Caco-2 (cell line): ENCODE measurements at regions not wholly inside any gene's neighbourhood (a gene's known extent, or its start where the extent isn't known, plus 50 kb on each side); places are given as distances from the start of the nearest gene placed in this dataset.

Source experiments
- BruUV-seq: library from RNA; stranded (reverse); fragments of 400-500 nt; replicated peaks from 2 replicates; lab custom pipeline; 2021; lab: Mats Ljungman, UMichigan
- CTCF ChIA-PET: fragments of 300-600 bp; sonication (Branson Sonifier 250); formaldehyde crosslinking; loops from one replicate; lab custom pipeline; 2022; ENCODE audit warnings: antibody characterized with exemption; lab: Charles Lee
- POLR2A ChIA-PET: fragments of 300-600 bp; sonication (Branson Sonifier 250); formaldehyde crosslinking; loops from one replicate; lab custom pipeline; 2022; ENCODE audit warnings: antibody characterized with exemption; lab: Charles Lee
- DNase-seq, 2 experiments: peaks; one replicate each; pipeline versions ENCODE4 v3.0.0 to v3.0.0-alpha.2; 2020 to 2022
- H3K27me3 ChIP-seq: replicated peaks from 2 replicates; pipeline ENCODE4 v1.6.0; 2011; ENCODE audit warnings: low read length; ENCODE audit not compliant: control insufficient read depth, insufficient read depth
- H3K36me3 ChIP-seq: 2 replicates; pipeline ENCODE4 v1.5.1; 2011; ENCODE audit warnings: low read length; ENCODE audit not compliant: control insufficient read depth, insufficient read depth
- H3K4me1 ChIP-seq: fragments of 250-450 bp; sonication (Bioruptor Pico); 2 replicates; pipeline ENCODE4 v1.5.1; 2020; ENCODE audit warnings: mild to moderate bottlenecking
- H3K4me3 ChIP-seq: 2 replicates; pipeline ENCODE4 v1.5.1; 2011; ENCODE audit warnings: low read depth, mild to moderate bottlenecking, control low read depth, low read length
- H3K9me3 ChIP-seq: fragments of 250-450 bp; sonication (Bioruptor Pico); 2 replicates; pipeline ENCODE4 v1.5.1; 2020; ENCODE audit warnings: mild to moderate bottlenecking, moderate library complexity
- H3K27ac Mint-ChIP-seq: one replicate; pipeline ENCODE4 v1.8.0; 2022; ENCODE audit warnings: mixed read lengths; ENCODE audit not compliant: unreplicated experiment
- H3K27me3 Mint-ChIP-seq: one replicate; pipeline ENCODE4 v1.8.0; 2022; ENCODE audit warnings: mixed read lengths; ENCODE audit not compliant: insufficient read depth, unreplicated experiment
- H3K36me3 Mint-ChIP-seq: one replicate; pipeline ENCODE4 v1.8.0; 2022; ENCODE audit warnings: mild to moderate bottlenecking, mixed read lengths; ENCODE audit not compliant: insufficient read depth, unreplicated experiment
- H3K4me1 Mint-ChIP-seq: one replicate; pipeline ENCODE4 v1.8.0; 2022; ENCODE audit warnings: low read depth, mixed read lengths; ENCODE audit not compliant: unreplicated experiment
- H3K4me3 Mint-ChIP-seq: one replicate; pipeline ENCODE4 v1.8.0; 2022; ENCODE audit warnings: mild to moderate bottlenecking, moderate library complexity, mixed read lengths; ENCODE audit not compliant: unreplicated experiment
- H3K9me3 Mint-ChIP-seq: one replicate; pipeline ENCODE4 v1.8.0; 2022; ENCODE audit warnings: mixed read lengths; ENCODE audit not compliant: unreplicated experiment
- intact Hi-C: fragments of 100-400 bp; cut with micrococcal nuclease; formaldehyde crosslinking; loops from one replicate; pipeline ENCODE4 v1.10.0; 2022; ENCODE audit not compliant: unreplicated experiment
- TF ChIP-seq, protein P1 (sequence below), 2 experiments: fragments of 200-600 bp in 1 of 2; IDR thresholded peaks; 1 replicate in 1 of 2; 2 replicates in 1 of 2; pipeline versions ENCODE4 v1.5.1 to v1.8.0; 2011 to 2022; ENCODE audit warnings: antibody characterized with exemption in 1 of 2, control low read depth in 1 of 2, inconsistent platforms in 1 of 2, low read depth in 1 of 2, low read length in 1 of 2, mild to moderate bottlenecking in 1 of 2, moderate library complexity in 1 of 2; ENCODE audit not compliant: insufficient read depth in 1 of 2, severe bottlenecking in 1 of 2, unreplicated experiment in 1 of 2

DNA sequence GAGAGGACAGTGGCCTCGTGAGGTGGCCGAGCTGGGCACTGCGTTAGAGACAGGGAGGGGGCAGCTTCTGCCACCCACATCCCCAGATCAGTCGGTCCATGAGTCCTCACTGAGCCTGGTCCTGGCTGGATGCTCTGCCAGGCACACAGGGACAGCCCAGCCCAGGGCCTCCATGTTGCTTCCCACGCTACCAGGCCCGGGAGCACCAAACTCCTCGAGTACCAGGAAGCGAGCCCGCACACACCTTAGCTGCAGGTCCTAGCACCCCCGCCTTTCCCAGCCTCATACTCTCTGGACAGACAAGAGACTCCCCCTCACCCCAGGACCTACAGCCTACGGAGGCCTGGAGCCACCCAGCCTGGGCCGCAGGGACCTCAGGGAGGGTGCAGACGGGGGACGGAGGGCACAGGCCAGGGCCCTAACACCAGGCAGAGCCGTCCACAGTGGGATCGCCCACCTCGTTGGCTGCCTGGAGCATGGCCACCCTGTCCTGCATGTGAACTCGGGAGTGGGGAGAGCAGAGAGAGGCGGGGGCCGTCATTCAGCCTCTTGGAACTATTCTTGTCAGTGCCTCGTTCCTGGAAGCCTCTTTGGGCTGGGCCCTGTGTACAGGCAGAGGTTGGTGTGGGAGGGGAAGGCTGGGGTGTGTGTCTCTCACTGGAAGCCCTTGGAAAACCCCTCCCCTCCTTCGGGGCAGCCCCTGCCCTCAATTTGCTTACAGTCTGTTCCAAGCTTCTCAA is 90.9 kb upstream of the RUNX3 start:
- intact Hi-C loops, result no loop called here
- Histone ChIP-seq H3K36me3 (no peaks in the 10 kb centered on the region), H3K9me3 (no peaks in the 10 kb centered on the region), H3K4me1 (no peaks in the 10 kb centered on the region), H3K4me3 (no peak overlapping the region), H3K27me3 (no peaks in the 10 kb centered on the region)
- no peak for DNase-seq
- H3K9me3 Mint-ChIP-seq, result no peaks in the 10 kb centered on the region
- no peaks in the 10 kb centered on the region for H3K36me3 Mint-ChIP-seq
- TF ChIP-seq, protein P1, sequence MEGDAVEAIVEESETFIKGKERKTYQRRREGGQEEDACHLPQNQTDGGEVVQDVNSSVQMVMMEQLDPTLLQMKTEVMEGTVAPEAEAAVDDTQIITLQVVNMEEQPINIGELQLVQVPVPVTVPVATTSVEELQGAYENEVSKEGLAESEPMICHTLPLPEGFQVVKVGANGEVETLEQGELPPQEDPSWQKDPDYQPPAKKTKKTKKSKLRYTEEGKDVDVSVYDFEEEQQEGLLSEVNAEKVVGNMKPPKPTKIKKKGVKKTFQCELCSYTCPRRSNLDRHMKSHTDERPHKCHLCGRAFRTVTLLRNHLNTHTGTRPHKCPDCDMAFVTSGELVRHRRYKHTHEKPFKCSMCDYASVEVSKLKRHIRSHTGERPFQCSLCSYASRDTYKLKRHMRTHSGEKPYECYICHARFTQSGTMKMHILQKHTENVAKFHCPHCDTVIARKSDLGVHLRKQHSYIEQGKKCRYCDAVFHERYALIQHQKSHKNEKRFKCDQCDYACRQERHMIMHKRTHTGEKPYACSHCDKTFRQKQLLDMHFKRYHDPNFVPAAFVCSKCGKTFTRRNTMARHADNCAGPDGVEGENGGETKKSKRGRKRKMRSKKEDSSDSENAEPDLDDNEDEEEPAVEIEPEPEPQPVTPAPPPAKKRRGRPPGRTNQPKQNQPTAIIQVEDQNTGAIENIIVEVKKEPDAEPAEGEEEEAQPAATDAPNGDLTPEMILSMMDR (IDR thresholded peaks at IDR 0.05; ENCODE audit: insufficient read depth in 1 of 2, low read depth in 1 of 2, low read length in 1 of 2, severe bottlenecking in 1 of 2, unreplicated experiment in 1 of 2), result no peak
- H3K27ac Mint-ChIP-seq, result no peak overlapping the region
- no peaks in the 10 kb centered on the region for H3K27me3 Mint-ChIP-seq
- BruUV-seq, result no TSS peak
- POLR2A ChIA-PET, result no interaction called here
- CTCF ChIA-PET, result no interaction called here
- H3K4me3 Mint-ChIP-seq, result no peak overlapping the region
- no peaks in the 10 kb centered on the region for H3K4me1 Mint-ChIP-seq

GRCh38 chr1:25020173-25020845 is 90.2 kb upstream of the RUNX3 start:
- TF ChIP-seq, protein P1 (IDR thresholded peaks at IDR 0.05; ENCODE audit: insufficient read depth in 1 of 2, low read depth in 1 of 2, low read length in 1 of 2, severe bottlenecking in 1 of 2, unreplicated experiment in 1 of 2), result no peak
- no peak for DNase-seq
- CTCF ChIA-PET, result no interaction called here
- Histone ChIP-seq H3K27me3 (no peaks in the 10 kb centered on the region), H3K36me3 (no peaks in the 10 kb centered on the region), H3K4me3 (no peak overlapping the region), H3K4me1 (no peaks in the 10 kb centered on the region), H3K9me3 (no peaks in the 10 kb centered on the region)
- Mint-ChIP-seq H3K9me3 (no peaks in the 10 kb centered on the region), H3K27me3 (no peaks in the 10 kb centered on the region), H3K4me3 (no peak overlapping the region), H3K4me1 (no peaks in the 10 kb centered on the region), H3K27ac (no peak overlapping the region), H3K36me3 (no peaks in the 10 kb centered on the region)
- intact Hi-C loops, result no loop called here
- BruUV-seq, result no TSS peak
- POLR2A ChIA-PET, result no interaction called here

GRCh38 chr1:25019337-25020172 is 89.5 kb upstream of the RUNX3 start:
- intact Hi-C loops, result no loop called here
- Mint-ChIP-seq H3K4me3 (no peak overlapping the region), H3K36me3 (no peaks in the 10 kb centered on the region), H3K4me1 (no peaks in the 10 kb centered on the region), H3K27ac (no peak overlapping the region), H3K9me3 (no peaks in the 10 kb centered on the region), H3K27me3 (no peaks in the 10 kb centered on the region)
- Histone ChIP-seq H3K4me3 (no peak overlapping the region), H3K36me3 (no peaks in the 10 kb centered on the region), H3K4me1 (no peaks in the 10 kb centered on the region), H3K27me3 (no peaks in the 10 kb centered on the region), H3K9me3 (no peaks in the 10 kb centered on the region)
- TF ChIP-seq, protein P1 (IDR thresholded peaks at IDR 0.05; ENCODE audit: insufficient read depth in 1 of 2, low read depth in 1 of 2, low read length in 1 of 2, severe bottlenecking in 1 of 2, unreplicated experiment in 1 of 2), result no peak
- no peak for DNase-seq
- no TSS peak for BruUV-seq
- CTCF ChIA-PET, result no interaction called here
- POLR2A ChIA-PET, result no interaction called here
